Type B pancreatic cell (in vitro differentiated cells): ENCODE measurements at regions not wholly inside any gene's neighbourhood (a gene's known extent, or its start where the extent isn't known, plus 50 kb on each side); places are given as distances from the start of the nearest gene placed in this dataset.
A peak's percentile ranks its signal among the peaks of the same experiment; 100 is the strongest.

Experiments
- DNase-seq: peaks from one replicate; pipeline ENCODE4 v3.0.0; 2021; ENCODE audit warnings: mixed read lengths; ENCODE audit not compliant: unreplicated experiment; ENCODE audit errors: extremely low spot score
- H3K27ac Mint-ChIP-seq: 2 replicates; pipeline ENCODE4 v1.8.0; 2021; ENCODE audit warnings: mild to moderate bottlenecking, mixed read lengths
- H3K27me3 Mint-ChIP-seq: 2 replicates; pipeline ENCODE4 v1.8.0; 2021; ENCODE audit warnings: mixed read lengths
- H3K36me3 Mint-ChIP-seq: 2 replicates; pipeline ENCODE4 v1.8.0; 2021; ENCODE audit warnings: mixed read lengths
- H3K4me1 Mint-ChIP-seq: one replicate; pipeline ENCODE4 v1.8.0; 2021; ENCODE audit warnings: mixed read lengths; ENCODE audit not compliant: unreplicated experiment
- H3K4me3 Mint-ChIP-seq: 2 replicates; pipeline ENCODE4 v1.8.0; 2021; ENCODE audit warnings: mild to moderate bottlenecking, mixed read lengths
- H3K9me3 Mint-ChIP-seq: 2 replicates; pipeline ENCODE4 v1.8.0; 2021; ENCODE audit warnings: mixed read lengths
- CTCF ChIP-seq: fragments of 200-600 bp; sonication (generic); conservative IDR thresholded peaks from 2 replicates; pipeline ENCODE4 v1.5.0; 2021; ENCODE audit warnings: antibody characterized with exemption, mild to moderate bottlenecking

- no peak for TF ChIP-seq CTCF
- Mint-ChIP-seq H3K9me3 (no peaks in the 10 kb centered on the region), H3K27ac (no peak overlapping the region), H3K27me3 (peaks cover 6% of the 10 kb centered on the region), H3K36me3 (no peaks in the 10 kb centered on the region), H3K4me3 (no peak overlapping the region), H3K4me1 (peaks cover 6% of the 10 kb centered on the region)
- DNase-seq: no peak
These were observed 233.4 kb upstream of the KLF4 start for GRCh38 chr9:107723015-107723414.

- no peak overlapping the region for H3K4me3 Mint-ChIP-seq
- peaks cover 6% of the 10 kb centered on the region for H3K27me3 Mint-ChIP-seq
- TF ChIP-seq CTCF: no peak
- H3K27ac Mint-ChIP-seq: no peak overlapping the region
- H3K36me3 Mint-ChIP-seq: no peaks in the 10 kb centered on the region
- no peaks in the 10 kb centered on the region for H3K9me3 Mint-ChIP-seq
- H3K4me1 Mint-ChIP-seq: peaks cover 6% of the 10 kb centered on the region
- DNase-seq: no peak
These were observed 232.2 kb upstream of the KLF4 start for GRCh38 chr9:107721705-107722245.

DNA sequence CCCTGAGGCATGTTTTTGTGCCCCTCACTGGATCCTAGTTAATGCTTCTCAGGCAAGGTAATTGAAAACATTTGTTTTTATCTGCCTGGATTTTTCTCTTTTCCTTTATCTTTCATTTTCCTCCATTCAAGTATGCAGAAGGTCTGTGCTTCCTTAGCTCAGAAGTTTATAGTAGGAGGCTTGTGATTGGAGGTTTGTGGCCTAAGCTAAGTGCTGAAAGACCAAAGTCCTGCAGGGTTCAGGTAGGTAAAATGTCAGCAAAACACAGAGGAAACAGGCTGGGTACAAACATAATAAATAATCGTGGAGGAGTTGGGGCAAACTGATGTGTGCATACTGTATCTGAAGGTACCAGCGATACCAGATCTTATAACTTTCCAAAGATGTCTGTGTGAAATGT is 230.9 kb upstream of the KLF4 start:
- H3K27me3 Mint-ChIP-seq: peaks cover 6% of the 10 kb centered on the region
- DNase-seq: no peak
- no peaks in the 10 kb centered on the region for H3K36me3 Mint-ChIP-seq
- no peaks in the 10 kb centered on the region for H3K9me3 Mint-ChIP-seq
- no peak for TF ChIP-seq CTCF
- peaks cover 6% of the 10 kb centered on the region for H3K4me1 Mint-ChIP-seq
- H3K4me3 Mint-ChIP-seq: no peak overlapping the region
- no peak overlapping the region for H3K27ac Mint-ChIP-seq

DNA sequence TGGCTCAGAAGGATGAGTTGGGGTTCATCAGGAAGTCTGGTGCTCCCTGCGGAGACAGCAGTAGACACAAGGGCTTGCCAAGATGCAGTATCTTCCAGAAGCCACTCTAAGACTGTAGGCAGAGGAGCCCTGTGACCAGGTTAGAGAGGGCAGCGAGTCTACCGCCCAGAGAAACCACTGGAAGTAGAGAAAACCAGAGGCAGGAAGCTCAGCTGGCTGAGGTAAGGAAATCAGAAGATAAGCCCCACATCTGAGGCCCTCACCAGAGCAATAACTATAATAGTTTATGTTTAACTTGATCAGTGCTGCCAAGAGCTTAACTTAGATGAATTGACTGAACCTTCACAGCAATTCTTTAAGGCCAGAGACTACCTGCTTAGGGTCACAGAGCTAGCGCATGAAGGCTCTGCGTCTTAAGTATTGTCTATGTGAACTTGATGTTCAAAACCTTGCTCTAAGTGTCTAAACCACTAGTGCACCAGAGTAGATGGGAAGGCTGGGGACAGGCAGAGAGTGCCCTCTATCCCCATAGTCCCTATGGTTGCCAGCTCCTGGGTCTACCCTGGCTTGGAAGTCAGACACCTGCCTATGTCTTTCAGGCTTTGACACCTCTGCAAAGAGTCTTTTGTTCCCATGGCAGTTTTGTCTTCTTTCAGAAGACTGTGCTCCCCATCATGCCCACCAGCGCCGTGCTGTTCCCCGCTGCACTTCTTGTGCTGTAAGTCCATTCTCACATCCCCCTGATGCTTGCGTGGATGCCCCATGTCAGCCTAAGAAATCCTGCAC is 228.2 kb upstream of the KLF4 start:
- H3K4me1 Mint-ChIP-seq: peaks cover 6% of the 10 kb centered on the region
- DNase-seq: no peak
- no peak for TF ChIP-seq CTCF
- H3K4me3 Mint-ChIP-seq: no peak overlapping the region
- H3K36me3 Mint-ChIP-seq: no peaks in the 10 kb centered on the region
- H3K27ac Mint-ChIP-seq: peak overlapping the region; percentile 10
- H3K27me3 Mint-ChIP-seq: peaks cover 16% of the 10 kb centered on the region
- no peaks in the 10 kb centered on the region for H3K9me3 Mint-ChIP-seq

GRCh38 chr9:107715740-107716139 is 226.2 kb upstream of the KLF4 start:
- H3K4me1 Mint-ChIP-seq: peaks cover 5% of the 10 kb centered on the region
- no peak overlapping the region for H3K27ac Mint-ChIP-seq
- no peaks in the 10 kb centered on the region for H3K9me3 Mint-ChIP-seq
- peaks cover 26% of the 10 kb centered on the region for H3K27me3 Mint-ChIP-seq
- TF ChIP-seq CTCF: no peak
- H3K36me3 Mint-ChIP-seq: no peaks in the 10 kb centered on the region
- DNase-seq: no peak
- H3K4me3 Mint-ChIP-seq: no peak overlapping the region
